ENCODE measurements at regions not wholly inside any gene's neighbourhood (a gene's known extent, or its start where the extent isn't known, plus 50 kb on each side); places are given as distances from the start of the nearest gene placed in this dataset.
A peak's percentile ranks its signal among the peaks of the same experiment; 100 is the strongest.

DNA sequence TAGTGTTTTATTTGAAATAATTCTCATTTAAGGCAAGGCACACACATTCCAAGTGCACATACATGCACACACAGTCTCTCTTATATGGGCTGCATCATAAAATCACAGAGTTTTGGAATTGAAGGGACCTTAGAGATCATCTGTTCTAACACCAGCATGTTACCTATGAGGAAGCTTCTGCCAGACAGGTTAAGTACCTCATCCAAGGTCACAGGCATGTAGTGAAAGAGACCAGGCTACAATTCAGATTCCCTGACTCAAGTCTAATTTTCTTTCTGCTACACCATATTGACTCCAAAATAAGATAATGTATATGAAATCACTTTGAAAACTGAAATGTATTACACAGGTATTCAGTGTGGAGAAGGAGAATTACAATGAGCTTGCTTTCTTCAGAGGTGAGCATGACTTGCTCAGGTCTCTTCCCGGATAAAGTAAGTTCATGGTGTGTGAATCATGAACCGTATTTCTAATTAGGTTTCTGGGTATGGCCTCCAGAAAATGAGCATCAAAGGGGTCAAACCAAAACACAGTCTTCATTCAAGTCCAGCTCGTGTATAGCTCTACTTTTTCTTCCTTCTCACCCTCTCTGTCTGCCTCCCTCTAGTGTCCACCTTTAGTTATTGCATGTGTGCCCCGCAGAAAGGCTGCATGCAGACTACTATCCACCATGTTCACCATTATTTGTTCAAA is 411.9 kb downstream of the FUT8 start:
- Mint-ChIP-seq H3K4me1 (peaks cover 23% of the 10 kb centered on the region), H3K36me3 (ENCODE audit: low read depth) (no peaks in the 10 kb centered on the region), H3K9me3 (no peaks in the 10 kb centered on the region), H3K27me3 (ENCODE audit: insufficient read depth, low read depth, poor library complexity) (peaks cover 5% of the 10 kb centered on the region), H3K4me3 (no peak overlapping the region), H3K27ac (no peak overlapping the region)
- H3K27ac ChIP-seq (ENCODE audit: low read depth): no peak overlapping the region
- H3K79me2 ChIP-seq (replicated peaks; ENCODE audit: insufficient read depth): no peaks in the 10 kb centered on the region
- H3F3A ChIP-seq (replicated peaks; ENCODE audit: low read depth): no peaks in the 10 kb centered on the region
- H3K36me3 ChIP-seq (ENCODE audit: insufficient read depth): no peaks in the 10 kb centered on the region
- no peak overlapping the region for H3K4me3 ChIP-seq
- H3K27me3 ChIP-seq (ENCODE audit: insufficient read depth): no peaks in the 10 kb centered on the region
- no peak overlapping the region for H3K4me2 ChIP-seq
- TF ChIP-seq, protein P1, sequence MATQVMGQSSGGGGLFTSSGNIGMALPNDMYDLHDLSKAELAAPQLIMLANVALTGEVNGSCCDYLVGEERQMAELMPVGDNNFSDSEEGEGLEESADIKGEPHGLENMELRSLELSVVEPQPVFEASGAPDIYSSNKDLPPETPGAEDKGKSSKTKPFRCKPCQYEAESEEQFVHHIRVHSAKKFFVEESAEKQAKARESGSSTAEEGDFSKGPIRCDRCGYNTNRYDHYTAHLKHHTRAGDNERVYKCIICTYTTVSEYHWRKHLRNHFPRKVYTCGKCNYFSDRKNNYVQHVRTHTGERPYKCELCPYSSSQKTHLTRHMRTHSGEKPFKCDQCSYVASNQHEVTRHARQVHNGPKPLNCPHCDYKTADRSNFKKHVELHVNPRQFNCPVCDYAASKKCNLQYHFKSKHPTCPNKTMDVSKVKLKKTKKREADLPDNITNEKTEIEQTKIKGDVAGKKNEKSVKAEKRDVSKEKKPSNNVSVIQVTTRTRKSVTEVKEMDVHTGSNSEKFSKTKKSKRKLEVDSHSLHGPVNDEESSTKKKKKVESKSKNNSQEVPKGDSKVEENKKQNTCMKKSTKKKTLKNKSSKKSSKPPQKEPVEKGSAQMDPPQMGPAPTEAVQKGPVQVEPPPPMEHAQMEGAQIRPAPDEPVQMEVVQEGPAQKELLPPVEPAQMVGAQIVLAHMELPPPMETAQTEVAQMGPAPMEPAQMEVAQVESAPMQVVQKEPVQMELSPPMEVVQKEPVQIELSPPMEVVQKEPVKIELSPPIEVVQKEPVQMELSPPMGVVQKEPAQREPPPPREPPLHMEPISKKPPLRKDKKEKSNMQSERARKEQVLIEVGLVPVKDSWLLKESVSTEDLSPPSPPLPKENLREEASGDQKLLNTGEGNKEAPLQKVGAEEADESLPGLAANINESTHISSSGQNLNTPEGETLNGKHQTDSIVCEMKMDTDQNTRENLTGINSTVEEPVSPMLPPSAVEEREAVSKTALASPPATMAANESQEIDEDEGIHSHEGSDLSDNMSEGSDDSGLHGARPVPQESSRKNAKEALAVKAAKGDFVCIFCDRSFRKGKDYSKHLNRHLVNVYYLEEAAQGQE (IDR thresholded peaks at IDR 0.05; ENCODE audit: unreplicated experiment): no peak
- TF ChIP-seq, protein P2, sequence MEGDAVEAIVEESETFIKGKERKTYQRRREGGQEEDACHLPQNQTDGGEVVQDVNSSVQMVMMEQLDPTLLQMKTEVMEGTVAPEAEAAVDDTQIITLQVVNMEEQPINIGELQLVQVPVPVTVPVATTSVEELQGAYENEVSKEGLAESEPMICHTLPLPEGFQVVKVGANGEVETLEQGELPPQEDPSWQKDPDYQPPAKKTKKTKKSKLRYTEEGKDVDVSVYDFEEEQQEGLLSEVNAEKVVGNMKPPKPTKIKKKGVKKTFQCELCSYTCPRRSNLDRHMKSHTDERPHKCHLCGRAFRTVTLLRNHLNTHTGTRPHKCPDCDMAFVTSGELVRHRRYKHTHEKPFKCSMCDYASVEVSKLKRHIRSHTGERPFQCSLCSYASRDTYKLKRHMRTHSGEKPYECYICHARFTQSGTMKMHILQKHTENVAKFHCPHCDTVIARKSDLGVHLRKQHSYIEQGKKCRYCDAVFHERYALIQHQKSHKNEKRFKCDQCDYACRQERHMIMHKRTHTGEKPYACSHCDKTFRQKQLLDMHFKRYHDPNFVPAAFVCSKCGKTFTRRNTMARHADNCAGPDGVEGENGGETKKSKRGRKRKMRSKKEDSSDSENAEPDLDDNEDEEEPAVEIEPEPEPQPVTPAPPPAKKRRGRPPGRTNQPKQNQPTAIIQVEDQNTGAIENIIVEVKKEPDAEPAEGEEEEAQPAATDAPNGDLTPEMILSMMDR (conservative IDR thresholded peaks at IDR 0.05; ENCODE audit: low read depth in 2 of 2): peak; percentile 89 to 90
- TF ChIP-seq, protein P3, sequence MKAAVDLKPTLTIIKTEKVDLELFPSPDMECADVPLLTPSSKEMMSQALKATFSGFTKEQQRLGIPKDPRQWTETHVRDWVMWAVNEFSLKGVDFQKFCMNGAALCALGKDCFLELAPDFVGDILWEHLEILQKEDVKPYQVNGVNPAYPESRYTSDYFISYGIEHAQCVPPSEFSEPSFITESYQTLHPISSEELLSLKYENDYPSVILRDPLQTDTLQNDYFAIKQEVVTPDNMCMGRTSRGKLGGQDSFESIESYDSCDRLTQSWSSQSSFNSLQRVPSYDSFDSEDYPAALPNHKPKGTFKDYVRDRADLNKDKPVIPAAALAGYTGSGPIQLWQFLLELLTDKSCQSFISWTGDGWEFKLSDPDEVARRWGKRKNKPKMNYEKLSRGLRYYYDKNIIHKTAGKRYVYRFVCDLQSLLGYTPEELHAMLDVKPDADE (IDR thresholded peaks at IDR 0.05): no peak
- TF ChIP-seq EZH2phosphoT487 (IDR thresholded peaks at IDR 0.05; ENCODE audit: unreplicated experiment) (no peak), JUNB (IDR thresholded peaks at IDR 0.05; ENCODE audit: unreplicated experiment) (no peak), ZNF114 (CRISPR knock-in tag; IDR thresholded peaks at IDR 0.05) (no peak)
- no peak overlapping the region for H2AFZ ChIP-seq
- peak; percentile 74 for ATAC-seq
- peaks cover 7% of the 10 kb centered on the region; the same call in 1 of the 2 replicates for H3K4me1 ChIP-seq (ENCODE audit: insufficient read depth)
- H4K20me1 ChIP-seq (replicated peaks; ENCODE audit: insufficient read depth): no peaks in the 10 kb centered on the region
- no peaks in the 10 kb centered on the region for H3K9me2 ChIP-seq (ENCODE audit: insufficient read depth)
- DNase-seq (ENCODE audit: low spot score): peak; percentile 83

DNA sequence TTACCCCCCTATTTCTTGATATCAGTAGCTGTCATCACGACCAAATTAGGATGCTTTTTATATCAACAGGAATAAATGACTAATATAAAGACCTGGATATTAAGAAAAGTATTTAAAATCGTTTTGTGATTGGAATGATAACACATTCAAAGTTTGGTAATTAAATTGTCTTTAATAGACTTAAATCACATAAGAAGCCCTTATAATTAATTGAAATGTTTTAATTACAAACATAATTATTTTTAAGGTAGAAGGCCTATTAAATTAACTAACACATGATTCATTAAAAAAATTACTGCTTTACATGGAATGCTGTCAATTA is 412.4 kb downstream of the FUT8 start:
- Mint-ChIP-seq H3K27ac (no peak overlapping the region), H3K9me3 (no peaks in the 10 kb centered on the region), H3K27me3 (ENCODE audit: insufficient read depth, low read depth, poor library complexity) (peaks cover 5% of the 10 kb centered on the region), H3K4me3 (no peak overlapping the region), H3K4me1 (peaks cover 23% of the 10 kb centered on the region), H3K36me3 (ENCODE audit: low read depth) (no peaks in the 10 kb centered on the region)
- Histone ChIP-seq H3K27me3 (ENCODE audit: insufficient read depth) (no peaks in the 10 kb centered on the region), H3K27ac (ENCODE audit: low read depth) (no peak overlapping the region), H3K4me2 (no peak overlapping the region), H2AFZ (no peak overlapping the region), H3K9me2 (ENCODE audit: insufficient read depth) (no peaks in the 10 kb centered on the region), H3K4me1 (ENCODE audit: insufficient read depth) (peaks cover 7% of the 10 kb centered on the region; the same call in 1 of the 2 replicates), H3K4me3 (no peak overlapping the region), H3F3A (replicated peaks; ENCODE audit: low read depth) (no peaks in the 10 kb centered on the region), H3K79me2 (replicated peaks; ENCODE audit: insufficient read depth) (no peaks in the 10 kb centered on the region), H3K36me3 (ENCODE audit: insufficient read depth) (no peaks in the 10 kb centered on the region), H4K20me1 (replicated peaks; ENCODE audit: insufficient read depth) (no peaks in the 10 kb centered on the region)
- ATAC-seq (no peak), DNase-seq (ENCODE audit: low spot score) (no peak)
- TF ChIP-seq ZNF114 (CRISPR knock-in tag; IDR thresholded peaks at IDR 0.05) (no peak), NANOG (IDR thresholded peaks at IDR 0.05; ENCODE audit: borderline replicate concordance) (no peak), CREB1 (CRISPR knock-in tag; IDR thresholded peaks at IDR 0.05; ENCODE audit: low read depth) (no peak), JUNB (IDR thresholded peaks at IDR 0.05; ENCODE audit: unreplicated experiment) (no peak)
- TF ChIP-seq, protein P3 (IDR thresholded peaks at IDR 0.05): no peak
